Tibial nerve (tissue), 4 donors: ENCODE measurements at regions not wholly inside any gene's neighbourhood (a gene's known extent, or its start where the extent isn't known, plus 50 kb on each side); places are given as distances from the start of the nearest gene placed in this dataset. TPM values are rescaled to one million over a fixed set of nuclear protein-coding genes. Genes with fewer than 3 reads are reported as not detected.
"Not testable (repeated sequence)": the region's sequence is repeated elsewhere in the genome, so short reads cannot be mapped to it uniquely, and the experiment has no call there.

Experiments
- DNase-seq, 2 donors: peaks; one replicate each; pipeline ENCODE4 v3.0.0-alpha.2; 2019; ENCODE audit warnings: low spot score in 2 of 2
- H3K27ac ChIP-seq, 4 donors: fragments of 200-600 bp; sonication (generic) in 3 of 4; one replicate each; pipeline ENCODE4 v1.5.1; 2017 to 2019; ENCODE audit warnings: mild to moderate bottlenecking in 1 of 4
- H3K27me3 ChIP-seq, 2 donors: fragments of 200-600 bp; sonication (generic) in 1 of 2; one replicate each; pipeline versions ENCODE4 v1.5.1 to v1.6.0; 2017 to 2019
- H3K36me3 ChIP-seq, 3 donors: fragments of 200-600 bp; sonication (generic); one replicate each; pipeline ENCODE4 v1.5.1; 2018 to 2019
- H3K4me1 ChIP-seq, 4 donors: fragments of 200-600 bp; sonication (generic) in 3 of 4; one replicate each; pipeline ENCODE4 v1.5.1; 2017 to 2019
- H3K4me3 ChIP-seq, 4 donors: fragments of 200-600 bp; sonication (generic) in 3 of 4; one replicate each; pipeline ENCODE4 v1.5.1; 2017 to 2019; ENCODE audit warnings: mild to moderate bottlenecking in 1 of 4, moderate library complexity in 1 of 4
- H3K9me3 ChIP-seq, 4 donors: fragments of 200-600 bp; sonication (generic) in 3 of 4; one replicate each; pipeline ENCODE4 v1.5.1; 2017 to 2019
- EP300 ChIP-seq, 2 donors: sonication (generic); formaldehyde crosslinking; IDR thresholded peaks; one replicate each; pipeline ENCODE4 v1.6.1; 2017; ENCODE audit warnings: antibody characterized with exemption in 2 of 2, mild to moderate bottlenecking in 1 of 2
- POLR2A ChIP-seq, 2 donors: fragments of 450-650 bp; IDR thresholded peaks; one replicate each; pipeline ENCODE4 v1.6.1; 2017; ENCODE audit warnings: antibody characterized with exemption in 2 of 2, mild to moderate bottlenecking in 2 of 2, moderate library complexity in 2 of 2
- WGBS, 2 donors: methylation state at CpG; one replicate each; pipeline ENCODE4 v1.1.5; 2018; 5-methylcytosine and 5-hydroxymethylcytosine counted together
- small RNA-seq: library from RNA; depleted of rRNA; stranded (forward); fragments of <200 nt; gene quantifications from one replicate; pipeline ENCODE3, GENCODE V24; 2016
- TF ChIP-seq, protein P1 (sequence below), 5 experiments: fragments of 200-600 bp in 3 of 5; fragments of 450-650 bp in 2 of 5; sonication (generic) in 3 of 5; IDR thresholded peaks; one replicate each; pipeline ENCODE4 v1.5.1; 2016 to 2019; ENCODE audit warnings: antibody characterized with exemption in 5 of 5, mild to moderate bottlenecking in 3 of 5, moderate library complexity in 2 of 5

DNA sequence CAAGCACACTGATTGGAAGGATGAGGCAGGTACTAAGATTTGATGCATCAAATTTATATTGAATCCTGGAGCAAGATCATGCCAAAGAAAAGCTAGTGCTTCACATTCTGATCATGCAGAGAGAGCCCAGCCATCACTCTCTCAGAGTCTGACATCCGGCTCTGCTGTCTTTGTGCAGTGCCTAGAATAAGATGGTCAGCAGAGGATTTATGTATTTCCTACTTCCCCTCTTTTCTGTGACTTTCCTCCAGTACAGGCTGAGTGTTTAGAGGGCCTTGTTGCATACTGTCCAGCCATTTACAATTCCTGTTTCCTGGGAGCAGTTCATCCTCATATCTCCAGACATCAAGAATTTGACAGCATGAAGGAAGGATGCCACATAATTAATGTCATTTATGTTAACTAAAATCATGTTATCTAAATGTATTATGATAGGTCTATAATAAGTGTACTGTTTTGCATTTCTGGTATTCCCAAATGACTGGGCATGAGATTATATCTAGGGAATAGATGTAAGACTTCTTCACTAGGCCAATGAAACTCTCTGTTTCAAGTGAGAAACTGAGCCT, 167.6 kb downstream of the EPM2A start:
- H3K36me3 ChIP-seq, result no peaks in the 10 kb centered on the region
- 79 to 100% methylated on average over 1 of the region's 1 CpG for WGBS, 2 donors
- H3K27me3 ChIP-seq, result no peaks in the 10 kb centered on the region
- H3K4me3 ChIP-seq, result no peak overlapping the region
- peaks cover 0 to 9% (median 0%) of the 10 kb centered on the region in 4 donors for H3K9me3 ChIP-seq
- no peak for DNase-seq
- TF ChIP-seq POLR2A (IDR thresholded peaks at IDR 0.05) (no peak), EP300 (IDR thresholded peaks at IDR 0.05) (no peak)
- TF ChIP-seq, protein P1, sequence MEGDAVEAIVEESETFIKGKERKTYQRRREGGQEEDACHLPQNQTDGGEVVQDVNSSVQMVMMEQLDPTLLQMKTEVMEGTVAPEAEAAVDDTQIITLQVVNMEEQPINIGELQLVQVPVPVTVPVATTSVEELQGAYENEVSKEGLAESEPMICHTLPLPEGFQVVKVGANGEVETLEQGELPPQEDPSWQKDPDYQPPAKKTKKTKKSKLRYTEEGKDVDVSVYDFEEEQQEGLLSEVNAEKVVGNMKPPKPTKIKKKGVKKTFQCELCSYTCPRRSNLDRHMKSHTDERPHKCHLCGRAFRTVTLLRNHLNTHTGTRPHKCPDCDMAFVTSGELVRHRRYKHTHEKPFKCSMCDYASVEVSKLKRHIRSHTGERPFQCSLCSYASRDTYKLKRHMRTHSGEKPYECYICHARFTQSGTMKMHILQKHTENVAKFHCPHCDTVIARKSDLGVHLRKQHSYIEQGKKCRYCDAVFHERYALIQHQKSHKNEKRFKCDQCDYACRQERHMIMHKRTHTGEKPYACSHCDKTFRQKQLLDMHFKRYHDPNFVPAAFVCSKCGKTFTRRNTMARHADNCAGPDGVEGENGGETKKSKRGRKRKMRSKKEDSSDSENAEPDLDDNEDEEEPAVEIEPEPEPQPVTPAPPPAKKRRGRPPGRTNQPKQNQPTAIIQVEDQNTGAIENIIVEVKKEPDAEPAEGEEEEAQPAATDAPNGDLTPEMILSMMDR (IDR thresholded peaks at IDR 0.05), result no peak
- H3K4me1 ChIP-seq, result no peaks in the 10 kb centered on the region
- H3K27ac ChIP-seq, result no peak overlapping the region

DNA sequence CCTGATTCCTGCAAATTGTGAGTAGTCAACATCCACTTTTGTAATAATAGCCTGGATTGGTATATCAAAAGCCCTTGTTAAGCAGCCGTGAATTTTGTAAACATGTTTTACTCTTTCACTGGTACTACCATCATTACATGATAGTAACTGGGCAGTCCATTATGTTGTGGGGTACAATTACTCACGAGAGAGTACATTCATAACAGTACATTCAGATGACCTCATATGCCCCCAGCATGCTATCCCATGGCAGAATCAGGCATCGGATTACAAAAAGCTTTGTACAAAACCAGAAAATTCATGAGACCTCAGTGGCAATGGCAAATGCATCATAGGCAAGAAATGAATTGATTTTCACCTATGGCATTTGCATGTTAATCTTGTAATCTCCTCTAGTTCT, 166.2 kb downstream of the EPM2A start:
- no peaks in the 10 kb centered on the region for H3K27me3 ChIP-seq
- no peak overlapping the region for H3K27ac ChIP-seq
- H3K36me3 ChIP-seq, result no peaks in the 10 kb centered on the region
- no peak for DNase-seq
- H3K4me1 ChIP-seq, result no peaks in the 10 kb centered on the region
- TF ChIP-seq EP300 (IDR thresholded peaks at IDR 0.05), result no peak
- no peak for TF ChIP-seq POLR2A (IDR thresholded peaks at IDR 0.05)
- TF ChIP-seq, protein P1 (IDR thresholded peaks at IDR 0.05), result no peak
- WGBS, 2 donors, result 35 to 37% methylated on average over 3 of the region's 3 CpGs
- peaks cover 0 to 17% (median 0%) of the 10 kb centered on the region in 4 donors for H3K9me3 ChIP-seq
- H3K4me3 ChIP-seq, result no peak overlapping the region

DNA sequence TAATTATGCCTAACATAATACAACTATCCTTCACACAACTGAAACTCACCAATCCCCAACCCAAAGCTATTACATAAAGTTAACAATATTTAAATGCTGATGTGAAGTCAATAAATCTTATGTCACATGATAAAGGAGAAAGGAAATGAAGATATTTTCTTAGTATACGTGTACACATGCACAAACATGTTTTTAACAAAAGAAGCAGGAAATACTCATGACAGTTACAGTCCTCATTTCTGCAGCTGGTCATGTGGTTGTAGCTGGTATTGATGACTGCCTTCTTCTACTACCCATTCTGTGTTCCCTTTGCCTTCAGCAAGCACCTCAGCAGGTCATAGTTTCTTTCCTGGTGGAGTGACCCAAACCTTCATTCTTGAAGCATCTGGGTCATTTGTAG, 165.0 kb downstream of the EPM2A start:
- 69 to 73% methylated on average over 1 of the region's 1 CpG for whole genome bisulfite sequencing, 2 donors
- H3K4me3 ChIP-seq, DNase-seq, H3K27me3 ChIP-seq, H3K27ac ChIP-seq, H3K36me3 ChIP-seq, H3K4me1 ChIP-seq: not testable (repeated sequence)
- peaks cover 0 to 29% (median 0%) of the 10 kb centered on the region in 4 donors for H3K9me3 ChIP-seq

DNA sequence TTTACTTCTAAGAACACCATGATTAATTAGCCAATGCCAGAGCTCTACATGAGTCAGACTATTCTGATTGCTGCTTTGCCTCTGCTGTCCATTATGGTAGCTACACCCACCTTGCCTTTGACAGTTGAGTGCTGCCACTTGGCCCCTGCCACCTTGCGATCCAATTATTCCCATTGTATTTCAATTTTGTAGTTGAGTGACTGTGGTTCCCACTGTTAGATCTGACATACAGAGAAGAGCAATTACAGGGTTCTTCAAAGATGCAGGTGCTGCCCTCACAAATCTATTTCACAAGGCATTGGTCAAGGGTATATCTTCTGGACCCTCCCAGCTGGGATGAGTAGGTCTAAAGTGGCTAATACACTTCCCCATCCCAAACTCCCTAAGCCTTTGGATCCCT, 161.1 kb downstream of the EPM2A start:
- not testable (repeated sequence) for H3K27me3 ChIP-seq, DNase-seq, H3K4me3 ChIP-seq, H3K4me1 ChIP-seq, H3K27ac ChIP-seq, H3K36me3 ChIP-seq
- H3K9me3 ChIP-seq, result peaks cover 0 to 54% (median 2%) of the 10 kb centered on the region in 4 donors
- 95 to 100% methylated on average over 1 of the region's 1 CpG for WGBS, 2 donors

Small RNA genes lying in the stretch of these regions (small RNA-seq; reads per million reads assigned to genes)
- gene RNU1-33P, result not detected
